ENCODE measurements at regions not wholly inside any gene's neighbourhood (a gene's known extent, or its start where the extent isn't known, plus 50 kb on each side); places are given as distances from the start of the nearest gene placed in this dataset.

- DNase-seq (ENCODE audit: low read depth, low spot score): no peak
- H3K4me3 ChIP-seq (ENCODE audit: low read depth, low read length): no peak overlapping the region
- in situ Hi-C loops (cut with HindIII; ENCODE audit: low sequenced_read_pairs): no loop called here
- TF ChIP-seq, protein P1, sequence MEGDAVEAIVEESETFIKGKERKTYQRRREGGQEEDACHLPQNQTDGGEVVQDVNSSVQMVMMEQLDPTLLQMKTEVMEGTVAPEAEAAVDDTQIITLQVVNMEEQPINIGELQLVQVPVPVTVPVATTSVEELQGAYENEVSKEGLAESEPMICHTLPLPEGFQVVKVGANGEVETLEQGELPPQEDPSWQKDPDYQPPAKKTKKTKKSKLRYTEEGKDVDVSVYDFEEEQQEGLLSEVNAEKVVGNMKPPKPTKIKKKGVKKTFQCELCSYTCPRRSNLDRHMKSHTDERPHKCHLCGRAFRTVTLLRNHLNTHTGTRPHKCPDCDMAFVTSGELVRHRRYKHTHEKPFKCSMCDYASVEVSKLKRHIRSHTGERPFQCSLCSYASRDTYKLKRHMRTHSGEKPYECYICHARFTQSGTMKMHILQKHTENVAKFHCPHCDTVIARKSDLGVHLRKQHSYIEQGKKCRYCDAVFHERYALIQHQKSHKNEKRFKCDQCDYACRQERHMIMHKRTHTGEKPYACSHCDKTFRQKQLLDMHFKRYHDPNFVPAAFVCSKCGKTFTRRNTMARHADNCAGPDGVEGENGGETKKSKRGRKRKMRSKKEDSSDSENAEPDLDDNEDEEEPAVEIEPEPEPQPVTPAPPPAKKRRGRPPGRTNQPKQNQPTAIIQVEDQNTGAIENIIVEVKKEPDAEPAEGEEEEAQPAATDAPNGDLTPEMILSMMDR (IDR thresholded peaks at IDR 0.05; ENCODE audit: low read depth, low read length): no peak
Observed at GRCh38 chr5:63081402-63081801, 502.8 kb downstream of the LRRC70 start.

- no peak overlapping the region for H3K4me3 ChIP-seq (ENCODE audit: low read depth, low read length)
- TF ChIP-seq, protein P1 (IDR thresholded peaks at IDR 0.05; ENCODE audit: low read depth, low read length): no peak
- no peak for DNase-seq (ENCODE audit: low read depth, low spot score)
- in situ Hi-C loops (cut with HindIII; ENCODE audit: low sequenced_read_pairs): no loop called here
Observed at GRCh38 chr5:63070001-63070400, 491.4 kb downstream of the LRRC70 start.

DNA sequence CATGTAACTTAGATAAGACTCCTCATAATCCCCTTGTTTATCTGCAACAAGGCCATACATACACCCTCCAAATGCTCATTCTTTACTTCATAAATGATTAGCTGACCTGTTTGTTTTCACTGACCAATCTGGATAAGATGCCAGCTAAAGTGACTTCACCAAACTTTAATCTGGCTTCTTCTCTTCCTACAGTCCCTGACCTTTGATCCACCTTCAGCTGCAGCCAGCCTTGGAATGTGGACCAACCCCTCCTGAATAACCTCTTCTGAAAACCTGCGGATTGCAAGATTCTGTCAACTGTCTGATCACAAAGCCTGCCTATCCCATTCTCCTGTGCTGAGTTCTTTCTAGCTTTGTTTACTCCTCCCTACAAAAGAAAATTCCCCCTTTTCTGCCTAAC lies 476.8 kb downstream of the LRRC70 start:
- H3K4me3 ChIP-seq (ENCODE audit: low read depth, low read length): no peak overlapping the region
- TF ChIP-seq, protein P1 (IDR thresholded peaks at IDR 0.05; ENCODE audit: low read depth, low read length): no peak
- in situ Hi-C loops (cut with HindIII; ENCODE audit: low sequenced_read_pairs): no loop called here
- no peak for DNase-seq (ENCODE audit: low read depth, low spot score)

- DNase-seq (ENCODE audit: low read depth, low spot score): no peak
- TF ChIP-seq, protein P1 (IDR thresholded peaks at IDR 0.05; ENCODE audit: low read depth, low read length): no peak
- in situ Hi-C loops (cut with HindIII; ENCODE audit: low sequenced_read_pairs): no loop called here
- H3K4me3 ChIP-seq (ENCODE audit: low read depth, low read length): no peak overlapping the region
Observed at GRCh38 chr5:63053019-63053638, 474.5 kb downstream of the LRRC70 start.

GRCh38 chr5:63050916-63051315 lies 472.3 kb downstream of the LRRC70 start:
- in situ Hi-C loops (cut with HindIII; ENCODE audit: low sequenced_read_pairs): no loop called here
- TF ChIP-seq, protein P1 (IDR thresholded peaks at IDR 0.05; ENCODE audit: low read depth, low read length): no peak
- DNase-seq (ENCODE audit: low read depth, low spot score): no peak
- no peak overlapping the region for H3K4me3 ChIP-seq (ENCODE audit: low read depth, low read length)

GRCh38 chr5:63049935-63050334 lies 471.3 kb downstream of the LRRC70 start:
- in situ Hi-C loops (cut with HindIII; ENCODE audit: low sequenced_read_pairs): no loop called here
- DNase-seq (ENCODE audit: low read depth, low spot score): no peak
- H3K4me3 ChIP-seq (ENCODE audit: low read depth, low read length): no peak overlapping the region
- TF ChIP-seq, protein P1 (IDR thresholded peaks at IDR 0.05; ENCODE audit: low read depth, low read length): no peak

All from astrocyte of the spinal cord (primary cell).